Kidney tubule cell (primary cell): ENCODE measurements at regions not wholly inside any gene's neighbourhood (a gene's known extent, or its start where the extent isn't known, plus 50 kb on each side); places are given as distances from the start of the nearest gene placed in this dataset.
"Not testable (repeated sequence)": the region's sequence is repeated elsewhere in the genome, so short reads cannot be mapped to it uniquely, and the experiment has no call there.

Experiments used
- DNase-seq: peaks from one replicate; pipeline ENCODE4 v3.0.0-alpha.2; 2018; ENCODE audit warnings: low spot score

GRCh38 chr11:57871231-57871630 is 109.6 kb downstream of the CTNND1 start:
- DNase-seq = no peak

- peak; percentile 10 for DNase-seq
These were observed 111.8 kb downstream of the CTNND1 start for GRCh38 chr11:57873196-57873911.

- DNase-seq = no peak
These were observed 113.4 kb downstream of the CTNND1 start for GRCh38 chr11:57874981-57875380.

- DNase-seq = no peak
These were observed 120.0 kb downstream of the CTNND1 start for GRCh38 chr11:57881647-57882046.

- no peak for DNase-seq
These were observed 122.0 kb downstream of the CTNND1 start for GRCh38 chr11:57883630-57884029.

GRCh38 chr11:57885298-57886050 is 123.9 kb downstream of the CTNND1 start:
- DNase-seq = peak; percentile 17

- DNase-seq = no peak
These were observed 126.8 kb downstream of the CTNND1 start for GRCh38 chr11:57888386-57888785.

- no peak for DNase-seq
These were observed 128.9 kb downstream of the CTNND1 start for GRCh38 chr11:57890521-57890920.

GRCh38 chr11:57893200-57893599 is 130.5 kb upstream of the OR9Q1 start:
- peak; percentile 17 for DNase-seq

- no peak for DNase-seq
These were observed 127.1 kb upstream of the OR9Q1 start for GRCh38 chr11:57896361-57897145.

- no peak for DNase-seq
These were observed 124.3 kb upstream of the OR9Q1 start for GRCh38 chr11:57899378-57899777.

- peak; percentile 94 for DNase-seq
These were observed 123.4 kb upstream of the OR9Q1 start for GRCh38 chr11:57900320-57900719.

- DNase-seq = no peak
These were observed 122.4 kb upstream of the OR9Q1 start for GRCh38 chr11:57901278-57901677.

GRCh38 chr11:57901756-57902155 is 121.9 kb upstream of the OR9Q1 start:
- DNase-seq = peak; percentile 44

- no peak for DNase-seq
These were observed 120.7 kb upstream of the OR9Q1 start for GRCh38 chr11:57903011-57903410.

- peak; percentile 97 for DNase-seq
These were observed 120.1 kb upstream of the OR9Q1 start for GRCh38 chr11:57903441-57904123.

- DNase-seq = peak; percentile 64
These were observed 119.3 kb upstream of the OR9Q1 start for GRCh38 chr11:57904376-57904775.

GRCh38 chr11:57905439-57905838 is 118.2 kb upstream of the OR9Q1 start:
- peak; percentile 21 for DNase-seq

- not testable (repeated sequence) for DNase-seq
These were observed 115.3 kb upstream of the OR9Q1 start for GRCh38 chr11:57908399-57908798.

- DNase-seq = not testable (repeated sequence)
These were observed 112.2 kb upstream of the OR9Q1 start for GRCh38 chr11:57911522-57911921.

- no peak for DNase-seq
These were observed 109.7 kb upstream of the OR9Q1 start for GRCh38 chr11:57913715-57914704.
